ENCODE measurements at regions not wholly inside any gene's neighbourhood (a gene's known extent, or its start where the extent isn't known, plus 50 kb on each side); places are given as distances from the start of the nearest gene placed in this dataset.

DNA sequence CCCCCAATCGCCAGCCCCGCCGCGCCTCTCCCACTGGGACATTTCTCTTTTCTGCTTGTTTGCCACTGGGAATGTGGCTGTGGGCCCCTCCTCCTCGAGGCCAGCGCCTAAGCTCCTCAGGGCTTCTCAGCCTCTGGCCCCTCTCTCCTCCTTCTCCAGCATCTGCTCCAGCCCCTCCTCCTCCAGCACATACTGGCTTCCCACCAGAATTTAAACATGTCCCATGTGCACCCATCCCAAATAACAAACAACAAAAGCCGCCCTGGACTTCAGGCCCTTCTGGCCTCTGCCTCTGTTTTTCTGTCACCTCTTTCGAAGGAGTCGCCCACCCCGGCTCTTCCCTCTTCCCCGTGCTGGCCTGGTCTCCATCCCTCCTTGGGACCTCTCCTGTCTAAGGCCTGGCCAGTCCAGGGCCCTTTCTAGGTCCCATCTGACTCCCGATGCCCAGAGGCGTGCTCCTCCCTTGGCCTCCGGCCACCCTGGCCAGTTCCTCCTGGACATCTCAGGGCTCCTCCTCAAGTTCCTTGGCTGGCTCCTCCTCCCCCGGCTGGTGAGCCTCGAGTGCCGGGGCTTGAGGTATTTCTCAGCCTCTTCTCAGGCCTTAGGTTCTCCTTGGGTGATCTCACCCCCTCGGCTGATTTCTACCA lies 94.6 kb upstream of the SLC6A6 start:
- Histone ChIP-seq H3K18ac (ENCODE audit: insufficient read length, low read depth, low read length) (no peak overlapping the region), H4K8ac (replicated peaks; ENCODE audit: insufficient read length, low read depth, low read length) (no peak overlapping the region), H4K91ac (ENCODE audit: insufficient read length, low read depth, low read length) (no peak overlapping the region), H3K4me2 (ENCODE audit: insufficient read depth, insufficient read length, low read length) (no peak overlapping the region), H3K9me3 (ENCODE audit: control insufficient read depth, low read depth, low read length) (no peaks in the 10 kb centered on the region), H3K27me3 (ENCODE audit: insufficient read depth, low read length) (no peaks in the 10 kb centered on the region; the same call in 1 of the 2 replicates), H4K5ac (ENCODE audit: insufficient read length, low read depth, low read length) (no peak overlapping the region), H3K23ac (ENCODE audit: insufficient read length, low read depth, low read length) (no peak overlapping the region), H2BK120ac (ENCODE audit: low read depth, low read length, poor library complexity, severe bottlenecking) (no peak overlapping the region), H3K4me1 (ENCODE audit: insufficient read depth, low read length) (no peaks in the 10 kb centered on the region), H2BK15ac (ENCODE audit: low read depth, low read length) (no peak overlapping the region), H3T11ph (ENCODE audit: low read length) (no peak overlapping the region), H4K20me1 (ENCODE audit: control insufficient read depth, insufficient read depth, insufficient read length) (no peaks in the 10 kb centered on the region), H2BK5ac (ENCODE audit: insufficient read length, low read length) (no peak overlapping the region), H2AK5ac (ENCODE audit: insufficient read length, low read length) (no peak overlapping the region), H3K4ac (ENCODE audit: low read depth, low read length) (no peak overlapping the region), H3K56ac (ENCODE audit: insufficient read length, low read depth, low read length) (no peak overlapping the region), H3K79me1 (ENCODE audit: insufficient read depth, low read depth, low read length, poor library complexity, severe bottlenecking) (no peaks in the 10 kb centered on the region), H2BK12ac (ENCODE audit: insufficient read length, low read depth, low read length) (no peak overlapping the region), H3K14ac (ENCODE audit: insufficient read depth, low read length) (no peak overlapping the region), H3K79me2 (ENCODE audit: insufficient read depth, low read length) (no peaks in the 10 kb centered on the region), H2AFZ (ENCODE audit: low read length) (no peak overlapping the region), H3K27ac (ENCODE audit: insufficient read length, low read depth, low read length) (no peak overlapping the region), H3K23me2 (ENCODE audit: insufficient read length, low read depth, low read length, poor library complexity, severe bottlenecking) (no peaks in the 10 kb centered on the region), H3K9ac (ENCODE audit: extremely low read depth, insufficient read length, low read length) (no peak overlapping the region), H2BK20ac (ENCODE audit: low read depth, low read length, poor library complexity, severe bottlenecking) (no peak overlapping the region)
- Mint-ChIP-seq H3K9me3 (no peaks in the 10 kb centered on the region; a peak in 1 of 5 replicates), H3K4me1 (peaks cover 18 to 30% of the 10 kb centered on the region in 2 experiments), H3K27me3 (ENCODE audit: low read depth) (peaks cover 48% of the 10 kb centered on the region), H3K36me3 (ENCODE audit: insufficient read depth in 1 of 3, low read depth in 3 of 3) (no peaks in the 10 kb centered on the region; a peak in 1 of 7 replicates), H3K27ac (no peak overlapping the region), H3K4me3 (no peak overlapping the region)
- TF ChIP-seq, protein P1, sequence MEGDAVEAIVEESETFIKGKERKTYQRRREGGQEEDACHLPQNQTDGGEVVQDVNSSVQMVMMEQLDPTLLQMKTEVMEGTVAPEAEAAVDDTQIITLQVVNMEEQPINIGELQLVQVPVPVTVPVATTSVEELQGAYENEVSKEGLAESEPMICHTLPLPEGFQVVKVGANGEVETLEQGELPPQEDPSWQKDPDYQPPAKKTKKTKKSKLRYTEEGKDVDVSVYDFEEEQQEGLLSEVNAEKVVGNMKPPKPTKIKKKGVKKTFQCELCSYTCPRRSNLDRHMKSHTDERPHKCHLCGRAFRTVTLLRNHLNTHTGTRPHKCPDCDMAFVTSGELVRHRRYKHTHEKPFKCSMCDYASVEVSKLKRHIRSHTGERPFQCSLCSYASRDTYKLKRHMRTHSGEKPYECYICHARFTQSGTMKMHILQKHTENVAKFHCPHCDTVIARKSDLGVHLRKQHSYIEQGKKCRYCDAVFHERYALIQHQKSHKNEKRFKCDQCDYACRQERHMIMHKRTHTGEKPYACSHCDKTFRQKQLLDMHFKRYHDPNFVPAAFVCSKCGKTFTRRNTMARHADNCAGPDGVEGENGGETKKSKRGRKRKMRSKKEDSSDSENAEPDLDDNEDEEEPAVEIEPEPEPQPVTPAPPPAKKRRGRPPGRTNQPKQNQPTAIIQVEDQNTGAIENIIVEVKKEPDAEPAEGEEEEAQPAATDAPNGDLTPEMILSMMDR (conservative IDR thresholded peaks at IDR 0.05) = no peak
- no peak for DNase-seq
- no CpG with 5 or more reads among the region's 18 CpGs for WGBS (ENCODE audit: extremely low coverage, insufficient read length, low lambda C conversion rate)
